CD4-positive, alpha-beta memory T cell (primary cell): ENCODE measurements at regions not wholly inside any gene's neighbourhood (a gene's known extent, or its start where the extent isn't known, plus 50 kb on each side); places are given as distances from the start of the nearest gene placed in this dataset.

ENCODE experiments used
- CTCF ChIA-PET: fragments of 350-600 bp; sonication (Branson Sonifier 250); formaldehyde crosslinking; loops from one replicate; lab custom pipeline; 2021; ENCODE audit warnings: inconsistent platforms; ENCODE audit not compliant: partially characterized antibody; lab: Charles Lee
- POLR2A ChIA-PET: fragments of 350-600 bp; sonication (Branson Sonifier 250); formaldehyde crosslinking; loops from one replicate; lab custom pipeline; 2021; ENCODE audit not compliant: partially characterized antibody; lab: Charles Lee
- DNase-seq, 5 donors: peaks; one replicate each; pipeline versions ENCODE4 v3.0.0 to v3.0.0-alpha.2; 2020 to 2022; ENCODE audit warnings: mixed read lengths in 1 of 5
- H3K27ac ChIP-seq: one replicate; pipeline ENCODE4 v1.7.0; 2013; ENCODE audit warnings: low read depth, low read length
- H3K27me3 ChIP-seq: 2 replicates; pipeline ENCODE4 v1.7.0; 2013; ENCODE audit warnings: mild to moderate bottlenecking, low read length, moderate library complexity; ENCODE audit not compliant: insufficient read depth
- H3K36me3 ChIP-seq: 2 replicates; pipeline ENCODE4 v1.7.0; 2013; ENCODE audit warnings: mild to moderate bottlenecking, low read length, moderate library complexity; ENCODE audit not compliant: insufficient read depth
- H3K4me1 ChIP-seq: 2 replicates; pipeline ENCODE4 v1.7.0; 2013; ENCODE audit warnings: mild to moderate bottlenecking, low read length, moderate library complexity; ENCODE audit not compliant: insufficient read depth
- H3K4me3 ChIP-seq, 2 donors: one replicate each; pipeline ENCODE4 v1.7.0; 2013; ENCODE audit warnings: low read length in 2 of 2, mild to moderate bottlenecking in 1 of 2
- H3K9me3 ChIP-seq, 2 donors: one replicate each; pipeline ENCODE4 v1.7.0; 2013; ENCODE audit warnings: low read length in 2 of 2, control low read depth in 1 of 2; ENCODE audit not compliant: control insufficient read depth in 1 of 2
- H3K27ac Mint-ChIP-seq, 7 donors: one replicate each; pipeline ENCODE4 v1.8.0; 2020 to 2021; ENCODE audit warnings: mixed read lengths in 7 of 7, mild to moderate bottlenecking in 6 of 7, inconsistent platforms in 3 of 7, moderate library complexity in 3 of 7
- H3K27me3 Mint-ChIP-seq, 2 donors: one replicate each; pipeline ENCODE4 v1.8.0; 2020 to 2021; ENCODE audit warnings: mixed read lengths in 2 of 2
- H3K36me3 Mint-ChIP-seq, 2 donors: one replicate each; pipeline ENCODE4 v1.8.0; 2020 to 2021; ENCODE audit warnings: mixed read lengths in 2 of 2, inconsistent platforms in 1 of 2, mild to moderate bottlenecking in 1 of 2
- H3K4me1 Mint-ChIP-seq, 4 donors: one replicate each; pipeline ENCODE4 v1.8.0; 2020 to 2021; ENCODE audit warnings: mixed read lengths in 4 of 4, mild to moderate bottlenecking in 1 of 4
- H3K4me3 Mint-ChIP-seq, 8 donors: one replicate each; pipeline ENCODE4 v1.8.0; 2020 to 2021; ENCODE audit warnings: mixed read lengths in 8 of 8, mild to moderate bottlenecking in 7 of 8, moderate library complexity in 6 of 8, inconsistent platforms in 3 of 8
- H3K9me3 Mint-ChIP-seq, 8 donors: one replicate each; pipeline ENCODE4 v1.8.0; 2020 to 2021; ENCODE audit warnings: mixed read lengths in 8 of 8, mild to moderate bottlenecking in 5 of 8, inconsistent platforms in 3 of 8, moderate library complexity in 1 of 8
- intact Hi-C: fragments of 100-400 bp; cut with micrococcal nuclease; formaldehyde crosslinking; loops from one replicate; pipeline ENCODE4 v1.15.1; 2023

DNA sequence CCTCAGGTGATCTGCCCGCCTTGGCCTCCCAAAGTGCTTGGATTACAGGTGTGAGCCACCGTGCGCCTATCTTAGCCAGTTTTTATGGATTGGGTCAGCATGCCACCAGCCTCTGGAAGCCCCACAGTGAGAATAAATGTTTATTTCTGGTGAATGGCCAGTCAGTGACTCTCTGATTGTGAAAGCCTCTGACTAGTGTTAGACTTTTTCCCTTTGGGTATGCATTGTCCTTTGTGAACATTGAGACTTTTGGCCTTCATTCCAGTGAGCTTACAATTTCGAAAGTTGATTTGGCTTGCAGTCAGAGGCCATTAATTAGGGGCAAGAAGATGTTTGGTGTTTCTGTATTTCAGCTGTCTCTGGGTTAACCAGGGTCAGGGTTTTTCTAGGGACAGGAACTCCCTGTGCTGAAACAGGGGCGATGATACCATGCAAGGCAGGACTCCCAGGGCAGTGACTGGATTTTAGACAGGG lies 274.5 kb upstream of the C2CD4B start:
- Histone ChIP-seq H3K4me1 (no peaks in the 10 kb centered on the region), H3K27ac (no peak overlapping the region), H3K36me3 (no peaks in the 10 kb centered on the region), H3K9me3 (no peaks in the 10 kb centered on the region), H3K4me3 (no peak overlapping the region), H3K27me3 (no peaks in the 10 kb centered on the region)
- Mint-ChIP-seq H3K4me1 (no peaks in the 10 kb centered on the region), H3K27ac (no peak overlapping the region), H3K27me3 (peaks cover 0 to 3% of the 10 kb centered on the region in 2 donors), H3K9me3 (peaks cover 0 to 5% (median 0%) of the 10 kb centered on the region in 8 donors), H3K36me3 (no peaks in the 10 kb centered on the region), H3K4me3 (no peak overlapping the region)
- intact Hi-C loops, result no loop called here
- DNase-seq, result no peak
- ChIA-PET POLR2A (no interaction called here), CTCF (no interaction called here)

DNA sequence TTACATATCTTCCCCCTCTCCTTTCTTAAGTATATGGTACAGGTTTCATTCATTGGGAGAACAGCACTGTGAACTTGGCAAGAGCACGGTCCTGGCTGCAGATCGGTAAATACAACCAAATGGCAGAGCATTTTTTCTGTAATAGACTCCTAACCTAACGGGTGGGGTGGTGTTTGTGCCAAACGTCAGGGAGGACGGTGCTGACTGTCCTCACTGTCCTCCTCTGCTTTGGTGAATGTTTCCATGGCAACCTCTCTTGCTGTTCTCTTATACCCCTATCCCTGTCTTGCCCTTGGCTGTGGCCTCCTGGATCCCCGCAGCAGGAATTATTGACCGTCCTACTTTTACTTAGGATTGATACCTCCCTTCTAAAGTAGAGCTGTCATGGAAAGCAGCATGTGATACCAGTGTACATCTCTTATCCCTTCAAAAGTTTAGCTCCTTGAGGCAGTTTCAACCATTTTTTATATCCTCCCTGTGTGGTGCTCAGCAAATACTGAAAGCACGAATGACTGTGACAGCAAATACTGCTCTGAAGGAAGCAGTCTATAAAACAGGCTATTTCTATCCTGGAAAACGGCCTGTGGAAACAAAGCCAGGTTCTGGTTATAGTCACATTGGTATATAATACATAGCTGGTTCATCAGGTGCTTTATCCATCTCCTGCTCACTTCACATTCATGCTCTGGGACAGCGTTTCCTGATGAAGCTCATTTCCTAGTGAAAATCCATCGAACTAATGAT lies 275.4 kb upstream of the C2CD4B start:
- no peaks in the 10 kb centered on the region for H3K27me3 ChIP-seq
- no peaks in the 10 kb centered on the region for H3K36me3 Mint-ChIP-seq
- peaks cover 0 to 3% of the 10 kb centered on the region in 2 donors for H3K27me3 Mint-ChIP-seq
- H3K4me3 Mint-ChIP-seq, result no peak overlapping the region
- DNase-seq, result no peak
- no peak overlapping the region for H3K27ac Mint-ChIP-seq
- no peaks in the 10 kb centered on the region for H3K4me1 Mint-ChIP-seq
- ChIA-PET CTCF (no interaction called here), POLR2A (no interaction called here)
- no peaks in the 10 kb centered on the region for H3K4me1 ChIP-seq
- intact Hi-C loops, result no loop called here
- peaks cover 0 to 3% (median 0%) of the 10 kb centered on the region in 8 donors for H3K9me3 Mint-ChIP-seq
- no peak overlapping the region for H3K27ac ChIP-seq
- no peaks in the 10 kb centered on the region for H3K9me3 ChIP-seq
- no peaks in the 10 kb centered on the region for H3K36me3 ChIP-seq
- H3K4me3 ChIP-seq, result no peak overlapping the region

DNA sequence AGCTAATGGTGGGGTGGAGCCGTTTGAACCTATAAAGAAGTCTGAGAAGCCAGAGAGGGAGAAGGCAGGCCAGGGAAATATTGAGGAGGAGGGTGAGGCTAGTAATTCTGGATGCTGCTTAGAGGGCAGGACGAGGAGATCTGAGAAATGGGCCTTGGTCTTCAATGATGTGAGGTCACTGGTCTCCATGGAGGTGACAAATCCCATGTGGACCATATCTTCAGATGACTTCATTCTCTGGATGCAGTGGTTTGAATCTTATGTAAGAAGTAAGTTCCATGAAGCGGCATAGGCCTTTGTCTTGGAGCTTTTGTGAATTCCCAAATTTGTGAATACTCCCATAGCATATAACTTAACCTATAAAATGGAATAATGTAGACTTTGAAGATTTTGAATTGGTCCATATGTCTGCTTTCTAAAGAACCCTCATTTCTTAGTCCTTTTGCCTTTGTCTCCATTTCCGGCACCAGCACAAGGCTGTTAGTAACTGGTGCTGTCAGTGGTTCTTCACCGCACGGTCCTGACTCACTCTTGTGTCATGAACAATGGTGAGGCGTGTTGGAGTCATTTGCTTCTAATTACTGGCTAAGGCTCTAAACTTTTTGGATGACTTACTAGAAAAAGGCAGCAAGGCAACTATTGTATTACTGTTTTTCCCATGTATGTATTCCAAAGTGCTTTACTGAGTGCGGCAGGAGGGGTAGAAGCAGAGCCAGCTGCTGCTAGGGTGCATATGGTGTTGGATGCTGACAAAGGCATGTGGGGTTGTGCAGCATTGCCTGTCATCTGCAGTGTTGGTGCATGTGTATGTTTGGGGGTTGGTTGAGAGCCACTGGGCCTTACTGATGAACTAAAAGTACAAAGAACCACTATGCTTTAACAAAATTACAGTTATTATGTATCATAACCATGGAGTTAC lies 279.3 kb upstream of the C2CD4B start:
- no peaks in the 10 kb centered on the region for H3K4me1 Mint-ChIP-seq
- CTCF ChIA-PET, result no interaction called here
- peaks cover 0 to 4% of the 10 kb centered on the region in 2 donors for H3K27me3 Mint-ChIP-seq
- H3K4me3 ChIP-seq, result no peak overlapping the region
- peaks cover 0 to 2% (median 0%) of the 10 kb centered on the region in 8 donors for H3K9me3 Mint-ChIP-seq
- no peak overlapping the region for H3K27ac Mint-ChIP-seq
- POLR2A ChIA-PET, result no interaction called here
- H3K27ac ChIP-seq, result no peak overlapping the region
- H3K9me3 ChIP-seq, result no peaks in the 10 kb centered on the region
- no peaks in the 10 kb centered on the region for H3K27me3 ChIP-seq
- no peaks in the 10 kb centered on the region for H3K36me3 Mint-ChIP-seq
- no peaks in the 10 kb centered on the region for H3K36me3 ChIP-seq
- no peaks in the 10 kb centered on the region for H3K4me1 ChIP-seq
- intact Hi-C loops, result no loop called here
- H3K4me3 Mint-ChIP-seq, result no peak overlapping the region
- no peak for DNase-seq

DNA sequence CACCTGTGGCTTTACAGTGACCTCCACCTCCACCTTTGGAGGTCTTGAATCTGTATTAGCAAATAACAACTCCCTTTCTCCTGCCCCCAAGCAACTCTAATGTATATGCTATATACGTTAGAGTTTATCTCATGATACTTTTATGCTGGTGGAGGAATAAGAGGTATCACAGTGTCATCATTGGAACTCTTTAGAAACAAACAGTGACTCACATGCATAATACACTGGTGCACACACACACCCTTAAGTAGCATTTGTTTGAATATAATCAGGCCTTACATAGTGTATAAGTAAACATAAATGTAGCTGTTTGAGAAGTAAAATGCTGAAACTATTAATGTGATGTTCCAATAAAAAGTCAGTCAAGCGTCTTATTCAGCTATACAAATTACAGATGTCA lies 280.2 kb upstream of the C2CD4B start:
- no peak overlapping the region for H3K27ac Mint-ChIP-seq
- no peak for DNase-seq
- H3K27me3 ChIP-seq, result no peaks in the 10 kb centered on the region
- ChIA-PET CTCF (no interaction called here), POLR2A (no interaction called here)
- no peaks in the 10 kb centered on the region for H3K4me1 Mint-ChIP-seq
- intact Hi-C loops, result no loop called here
- H3K9me3 Mint-ChIP-seq, result peaks cover 0 to 4% (median 0%) of the 10 kb centered on the region in 8 donors
- no peaks in the 10 kb centered on the region for H3K36me3 Mint-ChIP-seq
- no peak overlapping the region for H3K4me3 Mint-ChIP-seq
- no peaks in the 10 kb centered on the region for H3K36me3 ChIP-seq
- H3K4me1 ChIP-seq, result no peaks in the 10 kb centered on the region
- peaks cover 0 to 5% of the 10 kb centered on the region in 2 donors for H3K27me3 Mint-ChIP-seq
- H3K4me3 ChIP-seq, result no peak overlapping the region
- no peak overlapping the region for H3K27ac ChIP-seq
- H3K9me3 ChIP-seq, result no peaks in the 10 kb centered on the region

DNA sequence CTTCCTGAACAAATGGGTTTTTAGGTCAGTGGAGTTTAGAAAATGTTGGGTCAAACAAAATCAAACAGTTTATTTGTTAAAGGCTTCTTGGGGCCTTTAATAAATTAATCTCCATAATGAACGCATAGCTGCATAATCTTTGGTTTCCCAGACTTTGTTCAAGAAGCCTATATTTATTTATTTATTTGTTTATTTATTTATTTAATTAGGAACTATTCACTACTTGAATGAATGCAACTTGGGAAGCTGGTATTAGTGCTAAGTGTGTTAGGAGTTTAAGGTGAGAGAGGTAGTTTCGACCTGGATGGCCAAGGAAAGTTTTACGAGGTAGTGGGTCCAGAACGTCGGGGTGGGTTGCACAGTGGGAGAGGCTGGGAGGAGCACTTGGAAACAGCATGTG lies 281.9 kb upstream of the C2CD4B start:
- H3K36me3 ChIP-seq, result no peaks in the 10 kb centered on the region
- no peaks in the 10 kb centered on the region for H3K9me3 ChIP-seq
- DNase-seq, result no peak
- no peak overlapping the region for H3K4me3 ChIP-seq
- Mint-ChIP-seq H3K9me3 (peaks cover 0 to 4% (median 0%) of the 10 kb centered on the region in 8 donors), H3K27me3 (peaks cover 0 to 5% of the 10 kb centered on the region in 2 donors), H3K27ac (no peak overlapping the region), H3K36me3 (no peaks in the 10 kb centered on the region), H3K4me1 (no peaks in the 10 kb centered on the region), H3K4me3 (no peak overlapping the region)
- no peaks in the 10 kb centered on the region for H3K27me3 ChIP-seq
- no peak overlapping the region for H3K27ac ChIP-seq
- POLR2A ChIA-PET, result no interaction called here
- no peaks in the 10 kb centered on the region for H3K4me1 ChIP-seq
- CTCF ChIA-PET, result no interaction called here
- intact Hi-C loops, result no loop called here

DNA sequence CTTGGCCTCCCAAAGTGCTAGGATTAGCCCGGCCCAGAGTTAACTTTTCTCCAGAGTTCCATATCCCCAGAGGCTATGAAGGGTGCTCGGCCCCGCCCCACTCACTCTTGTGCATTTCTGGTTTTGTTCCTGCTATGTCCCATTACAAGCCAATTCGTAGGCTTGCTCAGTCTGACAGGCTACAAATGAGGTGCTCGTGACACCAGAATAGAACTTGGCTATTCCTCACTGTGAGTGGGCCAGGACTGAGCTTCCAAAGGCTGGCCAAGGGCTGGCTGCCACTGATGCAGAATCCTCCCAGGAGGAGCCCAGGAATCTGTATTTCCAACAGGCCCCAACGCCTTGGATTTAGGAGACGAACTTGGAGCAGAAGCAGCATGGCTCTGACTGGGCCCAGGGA lies 282.7 kb upstream of the C2CD4B start:
- POLR2A ChIA-PET, result no interaction called here
- no peaks in the 10 kb centered on the region for H3K4me1 ChIP-seq
- CTCF ChIA-PET, result no interaction called here
- Mint-ChIP-seq H3K36me3 (no peaks in the 10 kb centered on the region), H3K27ac (no peak overlapping the region), H3K4me1 (no peaks in the 10 kb centered on the region), H3K4me3 (no peak overlapping the region), H3K9me3 (peaks cover 0 to 4% (median 0%) of the 10 kb centered on the region in 8 donors), H3K27me3 (peaks cover 0 to 5% of the 10 kb centered on the region in 2 donors)
- H3K4me3 ChIP-seq, result no peak overlapping the region
- H3K36me3 ChIP-seq, result no peaks in the 10 kb centered on the region
- no peak for DNase-seq
- H3K27me3 ChIP-seq, result no peaks in the 10 kb centered on the region
- no peak overlapping the region for H3K27ac ChIP-seq
- intact Hi-C loops, result no loop called here
- no peaks in the 10 kb centered on the region for H3K9me3 ChIP-seq

DNA sequence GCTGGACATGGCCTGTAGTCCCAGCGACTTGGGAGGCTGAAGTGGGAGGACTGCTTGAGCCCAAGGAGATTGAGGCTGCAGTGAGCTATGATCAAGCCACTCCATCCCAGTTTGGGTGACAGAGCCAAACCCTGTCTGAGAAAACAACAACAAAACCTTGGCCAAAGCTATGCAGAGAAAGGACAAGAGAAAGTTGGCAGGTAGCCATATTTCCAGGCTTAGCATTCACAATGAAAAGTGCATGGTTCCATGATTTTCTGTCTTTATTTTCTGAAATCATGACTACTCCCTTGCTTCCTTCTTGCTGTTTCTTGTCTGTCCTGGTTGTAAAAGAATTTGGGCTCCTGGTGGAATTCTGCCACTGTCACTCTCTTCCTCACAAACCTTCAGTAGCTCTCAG lies 284.6 kb upstream of the C2CD4B start:
- intact Hi-C loops, result no loop called here
- ChIA-PET CTCF (no interaction called here), POLR2A (no interaction called here)
- Histone ChIP-seq H3K27ac (no peak overlapping the region), H3K4me1 (no peaks in the 10 kb centered on the region), H3K4me3 (no peak overlapping the region), H3K36me3 (no peaks in the 10 kb centered on the region), H3K9me3 (no peaks in the 10 kb centered on the region), H3K27me3 (no peaks in the 10 kb centered on the region)
- DNase-seq, result no peak
- H3K27ac Mint-ChIP-seq, result peak overlapping the region in 1 of 7 donors; percentile 59
- H3K36me3 Mint-ChIP-seq, result no peaks in the 10 kb centered on the region
- peaks cover 0 to 5% of the 10 kb centered on the region in 2 donors for H3K27me3 Mint-ChIP-seq
- H3K9me3 Mint-ChIP-seq, result peaks cover 0 to 4% (median 0%) of the 10 kb centered on the region in 8 donors
- no peak overlapping the region for H3K4me3 Mint-ChIP-seq
- no peaks in the 10 kb centered on the region for H3K4me1 Mint-ChIP-seq
